NCI-H2081 (cell line): ENCODE measurements at regions not wholly inside any gene's neighbourhood (a gene's known extent, or its start where the extent isn't known, plus 50 kb on each side); places are given as distances from the start of the nearest gene placed in this dataset.
A peak's percentile ranks its signal among the peaks of the same experiment; 100 is the strongest.
"Not testable (repeated sequence)": the region's sequence is repeated elsewhere in the genome, so short reads cannot be mapped to it uniquely, and the experiment has no call there.

Experiments
- DNase-seq, 2 experiments: peaks; one replicate each; lab custom pipeline; 2025; lab: John Stamatoyannopoulos, UW

GRCh38 chr5:99315413-99316183, 386.8 kb upstream of the CHD1 start:
- DNase-seq, result no peak

DNA sequence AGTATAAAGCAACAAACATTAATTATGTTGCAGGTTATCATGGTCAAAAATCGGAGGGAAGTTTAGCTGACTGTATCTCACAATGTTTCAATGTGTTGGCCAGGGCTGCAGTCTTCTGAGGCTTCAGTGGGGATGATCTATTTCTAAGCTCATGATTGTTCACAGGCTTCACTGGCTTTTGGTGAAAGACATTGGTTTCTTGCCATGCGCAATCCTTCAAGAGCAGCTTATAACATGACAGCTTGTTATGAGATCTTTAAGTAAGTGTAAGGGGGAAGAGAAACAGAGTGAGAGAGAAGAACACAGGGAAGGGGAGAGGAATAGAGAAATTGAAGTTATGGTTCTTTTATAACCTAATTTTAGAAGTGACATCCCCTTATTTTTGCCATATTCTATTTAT, 385.9 kb upstream of the CHD1 start:
- DNase-seq, result no peak

GRCh38 chr5:99308131-99308530, 379.3 kb upstream of the CHD1 start:
- no peak for DNase-seq

DNA sequence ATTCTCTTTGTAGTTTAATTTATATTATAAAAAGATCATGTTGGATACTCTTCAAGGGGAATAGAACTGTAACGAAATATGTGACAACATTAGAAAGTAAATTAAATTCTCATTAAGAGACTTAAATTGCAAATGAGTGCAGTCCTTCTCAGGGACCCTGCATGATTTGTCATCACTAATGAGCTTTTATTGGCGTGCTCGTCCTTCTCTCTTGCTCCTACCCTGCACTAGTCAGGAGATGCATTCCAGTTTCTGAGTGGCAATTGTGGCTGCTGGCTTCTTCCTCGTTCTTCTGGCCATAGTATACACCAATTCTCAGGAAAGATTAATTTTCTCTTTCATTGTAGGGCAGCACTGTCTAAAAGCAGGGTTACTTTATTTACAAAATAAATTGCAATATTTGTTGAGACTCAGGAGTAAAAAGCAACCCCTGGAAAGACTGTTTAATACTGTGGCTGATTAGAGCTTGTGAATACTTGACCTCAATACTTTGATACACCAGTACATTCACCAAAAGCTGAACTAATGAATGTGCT, 376.3 kb upstream of the CHD1 start:
- DNase-seq, result no peak

DNA sequence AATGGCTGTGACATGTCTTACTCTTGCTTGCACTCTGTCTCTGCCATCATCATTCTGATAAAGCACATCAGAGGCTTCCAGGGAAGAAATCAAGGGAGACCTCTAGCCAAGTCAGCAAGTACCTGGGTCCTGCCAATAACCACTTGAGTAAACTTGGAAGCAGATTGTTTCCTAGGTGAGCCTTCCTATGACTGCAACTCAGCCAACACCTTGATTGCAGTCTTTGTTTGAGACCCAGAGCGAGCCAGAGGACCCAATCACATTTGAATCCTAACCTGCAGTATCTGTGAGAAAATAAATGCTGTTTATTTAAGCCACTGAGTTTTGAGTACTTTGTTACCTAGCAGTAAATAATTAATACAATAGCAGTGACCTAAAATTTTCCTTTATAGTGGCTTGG, 356.8 kb upstream of the CHD1 start:
- peak in 1 of 2 experiments; percentile 18 for DNase-seq

- no peak for DNase-seq
These were observed 346.3 kb upstream of the CHD1 start for GRCh38 chr5:99275128-99275527.

- no peak for DNase-seq
These were observed 343.8 kb upstream of the CHD1 start for GRCh38 chr5:99272576-99272975.

DNA sequence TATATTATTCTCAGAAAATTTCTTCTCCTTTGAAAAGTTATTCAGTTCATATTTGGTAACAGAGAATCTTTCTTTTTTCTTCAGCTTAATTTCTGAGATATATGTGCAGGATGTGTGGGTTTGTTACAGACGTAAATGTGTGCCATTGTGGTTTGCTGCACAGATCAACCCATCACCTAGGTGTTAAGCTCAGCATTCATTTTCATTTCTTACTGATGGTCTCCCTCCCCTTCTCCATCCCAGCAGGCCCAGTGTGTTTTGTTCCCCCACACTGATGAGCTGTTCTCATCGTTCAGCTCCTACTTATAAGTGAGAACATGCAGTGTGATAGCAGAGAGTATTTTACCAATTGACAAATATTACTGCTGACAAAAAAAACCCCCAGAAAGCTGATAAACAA, 330.0 kb upstream of the CHD1 start:
- DNase-seq, result no peak

DNA sequence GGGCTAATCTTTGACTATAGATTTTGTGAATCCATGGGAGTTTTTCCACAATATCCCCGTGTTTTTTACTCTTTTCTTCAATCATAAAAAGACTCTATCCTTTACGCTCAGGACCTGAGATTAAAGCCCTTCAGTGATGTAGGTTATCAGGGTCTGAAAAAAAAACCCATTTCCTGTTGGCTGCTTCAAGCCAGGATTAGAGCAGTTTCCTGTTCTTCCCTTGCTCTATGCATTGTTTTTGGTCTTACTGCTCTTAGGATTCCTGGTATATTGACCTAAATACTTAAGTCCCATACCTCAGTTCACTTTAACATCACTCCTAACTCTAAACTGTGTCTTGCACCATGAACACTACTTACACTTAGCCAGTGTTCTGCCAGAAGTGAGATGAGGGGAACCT, 319.3 kb upstream of the CHD1 start:
- no peak for DNase-seq

DNA sequence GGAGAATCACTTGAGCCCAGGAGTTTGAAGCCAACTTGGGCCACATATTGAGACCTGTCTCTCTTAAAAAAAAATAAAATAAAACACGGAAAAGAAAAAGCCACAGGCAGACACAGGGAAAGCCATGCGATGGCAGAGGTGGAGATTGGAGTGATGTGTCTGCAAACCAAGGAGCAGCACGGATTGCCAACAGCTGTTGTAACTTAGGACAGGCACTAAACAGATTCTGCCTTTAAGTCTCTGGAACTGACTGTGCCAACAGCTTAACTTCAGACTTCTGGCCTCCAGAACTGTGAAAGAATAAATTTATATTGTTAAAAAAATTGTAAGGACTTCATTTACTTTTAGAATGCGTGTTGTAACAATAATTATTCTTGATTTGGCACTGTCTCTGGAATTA, 318.5 kb upstream of the CHD1 start:
- no peak for DNase-seq

GRCh38 chr5:99243111-99243510, 314.3 kb upstream of the CHD1 start:
- DNase-seq, result no peak

GRCh38 chr5:99239826-99240360, 311.1 kb upstream of the CHD1 start:
- DNase-seq, result no peak

DNA sequence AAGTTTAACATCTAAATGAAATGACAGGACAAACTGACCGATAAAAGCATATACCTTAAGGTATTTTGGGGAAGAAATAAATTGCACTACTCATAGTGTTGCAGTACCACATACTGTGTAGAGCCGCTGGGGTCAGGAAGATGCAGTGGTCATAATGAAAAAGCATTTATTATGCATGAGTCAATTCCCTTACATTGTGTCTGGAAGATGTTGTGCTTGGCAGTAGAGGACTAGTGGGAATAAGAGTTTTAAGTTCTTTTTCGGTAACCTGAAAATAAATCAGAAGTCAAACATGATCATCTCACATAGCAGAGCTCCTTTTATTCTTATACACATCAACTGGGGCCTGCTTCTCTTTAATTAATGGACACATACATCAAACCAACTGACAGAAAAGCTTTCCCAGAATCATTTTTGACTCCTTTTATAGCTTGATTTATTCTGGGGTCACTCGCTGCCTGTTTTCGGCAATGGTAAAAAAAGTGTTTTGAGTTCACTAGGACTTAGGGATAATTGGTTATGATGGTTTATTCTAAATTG, 262.5 kb upstream of the CHD1 start:
- DNase-seq, result no peak

DNA sequence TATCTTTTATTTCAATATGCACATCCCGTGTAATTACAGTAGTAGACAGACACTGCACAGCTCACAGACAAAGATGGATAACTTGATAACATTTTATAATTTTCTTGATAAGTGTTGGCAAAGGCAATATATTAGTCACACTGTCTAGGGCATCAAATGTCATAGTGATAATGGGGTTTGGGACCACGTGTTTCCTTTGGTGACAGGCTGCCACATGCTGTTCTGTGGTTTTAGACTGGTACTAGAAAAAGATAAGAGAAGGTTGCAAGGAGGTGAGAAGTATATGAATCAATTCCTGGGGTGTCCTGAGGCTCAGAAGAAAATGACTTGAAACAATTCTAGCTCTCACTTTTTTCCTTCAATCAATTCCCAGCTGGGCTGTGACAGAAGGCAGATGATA, 258.8 kb upstream of the CHD1 start:
- no peak for DNase-seq

- no peak for DNase-seq
These were observed 250.4 kb upstream of the CHD1 start for GRCh38 chr5:99179206-99179605.

DNA sequence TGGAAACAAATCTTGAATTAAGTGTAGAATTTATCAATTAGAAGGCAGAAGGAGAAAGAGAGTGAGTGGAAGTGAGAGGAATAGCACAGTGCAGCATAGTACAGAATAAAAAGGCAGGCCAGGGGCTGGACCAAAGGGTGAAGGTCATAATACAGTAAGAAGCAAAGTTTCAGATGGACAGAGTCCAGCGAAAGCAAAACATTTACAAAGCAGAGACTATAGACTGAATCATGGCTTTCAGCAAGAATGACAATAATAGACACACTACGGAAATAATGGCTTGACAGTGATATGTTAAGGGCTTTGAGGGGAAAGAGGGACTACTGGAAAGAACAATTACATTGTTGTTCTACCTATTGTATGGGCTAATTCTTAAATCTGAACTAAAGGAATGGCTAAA, 249.0 kb upstream of the CHD1 start:
- DNase-seq, result no peak

- DNase-seq, result no peak
These were observed 247.4 kb upstream of the CHD1 start for GRCh38 chr5:99176186-99176585.

DNA sequence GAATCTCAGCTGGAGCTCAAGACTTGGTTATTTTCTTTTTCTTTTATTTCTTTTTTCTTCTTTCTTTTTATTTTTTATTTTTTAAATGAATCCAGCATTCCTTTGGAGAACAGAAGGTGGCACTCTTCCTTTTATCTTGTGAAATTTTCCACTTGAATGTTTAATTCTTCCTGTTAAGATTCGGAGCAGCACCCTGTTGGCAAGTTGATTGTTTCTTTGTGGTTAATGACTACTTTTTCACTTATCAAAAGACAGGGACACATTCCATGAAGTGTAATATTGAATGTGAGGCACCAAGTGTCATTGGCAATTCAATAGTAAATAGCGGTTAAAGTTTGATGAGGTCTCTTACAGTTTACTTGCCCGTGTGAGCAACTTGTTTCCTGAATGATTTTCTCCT, 240.5 kb upstream of the CHD1 start:
- DNase-seq, result peak in 1 of 2 experiments; percentile 19

DNA sequence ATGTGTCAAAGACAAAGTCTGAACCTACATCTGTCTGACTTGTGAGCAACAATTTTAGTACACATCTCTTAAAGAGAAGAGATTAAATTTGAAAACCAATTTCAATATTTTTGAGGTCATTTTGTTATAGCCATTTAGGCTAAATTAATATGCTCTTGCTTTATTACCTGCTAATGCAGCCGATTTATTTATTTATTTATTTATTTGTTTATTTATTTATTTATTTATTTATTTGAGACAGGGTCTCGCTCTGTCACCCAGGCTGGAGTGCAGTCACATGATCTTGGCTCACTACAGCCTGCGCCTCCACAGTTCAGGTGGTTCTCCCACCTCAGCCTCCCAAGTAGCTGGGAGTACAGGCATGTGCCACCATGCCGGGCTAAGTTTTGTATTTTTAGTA, 232.7 kb upstream of the CHD1 start:
- not testable (repeated sequence) for DNase-seq

DNA sequence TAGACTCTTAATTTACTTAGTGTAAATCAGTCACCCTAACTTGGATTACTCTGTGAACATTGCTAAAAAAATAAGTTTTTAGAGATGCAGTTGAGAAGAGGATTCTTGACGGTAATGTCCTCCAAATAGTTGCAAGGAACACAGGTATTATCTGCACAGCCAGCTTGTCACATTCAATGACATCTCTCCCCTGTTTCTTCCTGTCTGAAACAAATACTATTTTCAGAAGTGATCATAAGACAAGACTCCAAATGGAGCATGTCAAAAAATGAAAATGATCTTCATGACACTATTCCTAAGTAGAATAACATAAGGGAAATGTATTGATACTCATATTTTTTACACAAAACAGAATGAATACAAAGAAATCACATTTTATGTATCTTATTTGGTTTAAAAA, 227.9 kb upstream of the CHD1 start:
- DNase-seq, result no peak

- not testable (repeated sequence) for DNase-seq
These were observed 214.5 kb upstream of the CHD1 start for GRCh38 chr5:99143283-99143795.

GRCh38 chr5:99141534-99142128, 212.8 kb upstream of the CHD1 start:
- DNase-seq, result no peak

GRCh38 chr5:99138911-99139310, 210.1 kb upstream of the CHD1 start:
- no peak for DNase-seq
